HG03432 (cell line): ENCODE measurements at regions not wholly inside any gene's neighbourhood (a gene's known extent, or its start where the extent isn't known, plus 50 kb on each side); places are given as distances from the start of the nearest gene placed in this dataset.

Experiments used
- ATAC-seq: cut with Tn5 transposase; IDR thresholded peaks from one replicate; pipeline ENCODE4 v1.9.1; 2021; ENCODE audit warnings: mild to moderate bottlenecking, moderate library complexity; ENCODE audit not compliant: unreplicated experiment

- ATAC-seq, result no peak
These were observed 324.4 kb downstream of the PRELID2 start for GRCh38 chr5:145510769-145511168.

GRCh38 chr5:145510324-145510723 lies 324.8 kb downstream of the PRELID2 start:
- no peak for ATAC-seq

- no peak for ATAC-seq
These were observed 325.6 kb downstream of the PRELID2 start for GRCh38 chr5:145509336-145510136.

- no peak for ATAC-seq
These were observed 328.8 kb downstream of the PRELID2 start for GRCh38 chr5:145506185-145506850.

- ATAC-seq, result no peak
These were observed 332.2 kb downstream of the PRELID2 start for GRCh38 chr5:145502906-145503305.

GRCh38 chr5:145500710-145501109 lies 334.4 kb downstream of the PRELID2 start:
- ATAC-seq, result no peak

- no peak for ATAC-seq
These were observed 335.7 kb downstream of the PRELID2 start for GRCh38 chr5:145499483-145499882.

GRCh38 chr5:145497052-145497451 lies 338.1 kb downstream of the PRELID2 start:
- ATAC-seq, result no peak

GRCh38 chr5:145495741-145496140 lies 339.4 kb downstream of the PRELID2 start:
- no peak for ATAC-seq

GRCh38 chr5:145495196-145495595 lies 339.9 kb downstream of the PRELID2 start:
- no peak for ATAC-seq

GRCh38 chr5:145493435-145493834 lies 341.7 kb downstream of the PRELID2 start:
- no peak for ATAC-seq

GRCh38 chr5:145489516-145489915 lies 345.6 kb downstream of the PRELID2 start:
- ATAC-seq, result no peak

GRCh38 chr5:145484158-145484557 lies 351.0 kb downstream of the PRELID2 start:
- ATAC-seq, result no peak

GRCh38 chr5:145483212-145483611 lies 351.9 kb downstream of the PRELID2 start:
- no peak for ATAC-seq

- ATAC-seq, result no peak
These were observed 355.3 kb downstream of the PRELID2 start for GRCh38 chr5:145479857-145480256.

- no peak for ATAC-seq
These were observed 355.9 kb downstream of the PRELID2 start for GRCh38 chr5:145479271-145479670.

GRCh38 chr5:145478651-145479050 lies 356.5 kb downstream of the PRELID2 start:
- no peak for ATAC-seq

- no peak for ATAC-seq
These were observed 362.0 kb downstream of the PRELID2 start for GRCh38 chr5:145473042-145473642.

GRCh38 chr5:145471831-145472612 lies 363.1 kb downstream of the PRELID2 start:
- no peak for ATAC-seq

GRCh38 chr5:145471026-145471425 lies 364.1 kb downstream of the PRELID2 start:
- no peak for ATAC-seq

- no peak for ATAC-seq
These were observed 364.7 kb downstream of the PRELID2 start for GRCh38 chr5:145470396-145470979.
